ENCODE measurements at regions not wholly inside any gene's neighbourhood (a gene's known extent, or its start where the extent isn't known, plus 50 kb on each side); places are given as distances from the start of the nearest gene placed in this dataset.

GRCh38 chr2:7286120-7286519, 368.9 kb downstream of the RNF144A start:
- no peak for DNase-seq (ENCODE audit: low read depth in 2 of 2)

GRCh38 chr2:7288484-7288883, 371.3 kb downstream of the RNF144A start:
- DNase-seq (ENCODE audit: low read depth in 2 of 2) = no peak

- no peak for DNase-seq (ENCODE audit: low read depth in 2 of 2)
Observed at GRCh38 chr2:7289697-7290096, 372.5 kb downstream of the RNF144A start.

DNA sequence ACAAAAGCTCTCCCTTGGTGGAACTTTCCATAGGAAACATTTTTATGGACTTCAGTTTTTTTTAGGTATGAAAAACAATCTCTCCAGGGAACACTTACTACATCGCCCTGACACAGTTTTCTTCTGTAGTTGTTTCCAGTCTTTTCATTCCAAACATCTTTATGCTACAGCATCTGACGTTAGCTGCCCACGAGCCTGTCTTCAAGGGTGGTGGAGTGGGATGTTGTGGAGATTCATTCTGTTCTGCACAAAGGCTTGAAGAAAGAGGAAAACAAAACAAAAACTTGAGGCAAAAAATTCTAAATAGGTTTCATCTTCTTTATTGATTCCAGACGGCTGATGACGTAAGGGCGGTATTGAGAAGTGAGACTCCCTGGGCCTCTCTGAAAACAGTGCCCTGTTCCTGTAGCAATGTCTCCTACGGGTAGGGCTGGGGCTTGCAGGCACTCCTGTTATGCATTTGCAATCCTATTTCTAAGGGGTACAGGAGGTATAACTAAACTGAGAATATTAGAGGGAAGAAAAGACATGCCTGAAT, 375.0 kb downstream of the RNF144A start:
- no peak for DNase-seq (ENCODE audit: low read depth in 2 of 2)

DNA sequence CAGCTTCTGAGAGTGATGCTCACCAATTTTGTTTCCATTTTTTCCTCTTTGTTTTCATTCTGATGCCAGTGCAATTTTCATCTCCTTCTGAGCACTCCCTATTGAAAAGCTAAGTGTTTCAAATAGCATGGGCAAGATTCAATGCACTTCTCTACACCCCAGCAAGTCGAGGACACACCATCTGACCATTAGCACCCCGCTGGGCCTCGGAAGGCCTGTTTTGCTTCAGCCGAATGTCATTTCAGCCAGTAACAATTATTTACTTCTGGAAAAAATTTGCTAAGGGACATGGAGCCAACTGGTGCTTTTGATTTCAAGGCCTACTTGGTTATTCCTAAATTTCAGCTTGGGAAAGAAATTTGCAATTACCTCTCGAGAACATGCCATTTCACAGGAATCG, 392.4 kb downstream of the RNF144A start:
- DNase-seq (ENCODE audit: low read depth in 2 of 2) = no peak

- DNase-seq (ENCODE audit: low read depth in 2 of 2) = no peak
Observed at GRCh38 chr2:7324706-7325105, 407.5 kb downstream of the RNF144A start.

DNA sequence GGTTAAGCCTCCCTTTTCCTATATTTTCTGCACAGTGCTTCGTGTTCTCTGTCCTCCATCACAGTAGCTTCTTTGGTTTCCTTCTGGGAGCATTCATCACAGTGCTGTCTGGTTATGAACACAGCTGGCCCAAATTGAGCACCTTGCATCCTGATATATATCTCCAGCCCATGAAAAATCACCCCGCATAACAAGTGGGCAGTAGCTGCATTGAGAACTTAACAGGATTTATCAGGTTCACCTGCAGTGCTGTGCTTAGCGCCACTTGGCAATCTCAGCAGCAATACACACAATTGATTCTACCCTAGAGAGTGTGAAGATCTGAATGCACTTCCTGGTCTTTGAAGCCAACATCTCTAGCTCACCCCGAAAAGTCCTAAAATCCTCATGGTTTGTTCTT, 408.0 kb downstream of the RNF144A start:
- no peak for DNase-seq (ENCODE audit: low read depth in 2 of 2)

DNA sequence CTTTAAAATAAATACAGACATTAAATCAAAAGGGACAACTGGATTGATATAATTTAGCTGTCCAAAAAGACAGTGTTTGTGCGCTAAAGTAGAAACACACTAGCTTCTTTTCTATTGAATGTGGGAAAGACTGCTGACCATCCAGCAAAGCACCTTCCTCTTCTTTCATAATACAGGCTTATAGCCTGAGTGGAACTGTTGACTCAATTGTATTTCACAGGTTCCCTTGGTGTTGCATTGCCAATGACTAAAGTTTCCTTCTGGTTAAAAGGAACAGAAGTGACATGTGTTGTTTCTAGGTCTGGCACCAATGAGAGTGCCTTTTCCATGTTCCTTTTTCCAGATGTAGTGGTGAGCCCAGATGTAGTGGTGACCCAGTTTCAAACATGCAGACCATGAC, 412.3 kb downstream of the RNF144A start:
- no peak for DNase-seq (ENCODE audit: low read depth in 2 of 2)

DNA sequence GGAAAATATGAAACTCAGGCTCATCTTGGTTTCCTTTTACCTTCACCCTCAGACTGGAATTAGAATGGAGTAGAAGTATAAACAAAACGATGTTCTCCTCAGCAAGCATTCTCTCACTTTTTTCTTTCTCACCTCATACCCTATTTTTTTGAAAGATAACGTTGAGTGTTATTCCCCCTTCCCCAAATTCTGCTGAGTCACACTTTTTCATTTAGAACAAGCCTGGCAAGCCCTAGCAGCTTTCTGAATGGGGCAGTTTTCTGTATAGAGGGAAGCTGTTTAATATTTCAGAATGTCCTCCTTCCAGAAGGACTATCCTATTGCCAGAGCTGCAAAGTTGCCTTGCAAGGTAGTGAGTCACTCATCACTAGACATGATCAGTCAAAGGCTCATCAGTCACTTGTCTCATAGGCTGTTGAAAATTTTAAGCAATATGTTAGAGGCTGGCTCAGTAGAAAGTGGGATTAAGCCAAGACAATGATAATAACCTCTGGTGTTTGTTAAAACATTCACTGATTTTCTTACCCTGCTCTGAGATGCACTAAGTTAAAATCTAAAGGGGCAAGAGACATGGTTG, 416.1 kb downstream of the RNF144A start:
- DNase-seq (ENCODE audit: low read depth in 2 of 2) = no peak

- DNase-seq (ENCODE audit: low read depth in 2 of 2) = no peak
Observed at GRCh38 chr2:7333960-7334493, 416.8 kb downstream of the RNF144A start.

GRCh38 chr2:7338961-7339360, 421.7 kb downstream of the RNF144A start:
- no peak for DNase-seq (ENCODE audit: low read depth in 2 of 2)

DNA sequence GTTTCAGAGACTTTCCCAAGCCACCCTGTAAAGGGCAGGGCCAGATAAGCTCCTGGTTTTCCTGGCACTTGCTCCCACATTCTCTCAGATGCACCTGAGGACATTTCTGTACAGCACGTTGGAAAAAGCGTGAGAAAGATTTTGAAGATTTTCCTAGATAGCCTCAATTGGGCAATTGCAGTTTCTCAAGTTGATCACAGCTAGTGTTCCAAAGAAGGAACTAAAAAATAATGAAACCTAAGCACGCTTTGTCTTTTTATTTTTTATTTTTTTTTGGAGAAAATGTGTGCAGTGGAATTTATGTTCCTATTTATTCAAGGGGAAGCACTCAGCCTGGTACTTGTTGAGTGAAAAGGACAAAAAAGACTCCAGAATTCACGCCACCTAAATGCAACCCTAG, 429.1 kb downstream of the RNF144A start:
- DNase-seq (ENCODE audit: low read depth in 2 of 2) = no peak

- DNase-seq (ENCODE audit: low read depth in 2 of 2) = no peak
Observed at GRCh38 chr2:7348761-7349160, 431.5 kb downstream of the RNF144A start.

GRCh38 chr2:7352191-7352590, 435.0 kb downstream of the RNF144A start:
- DNase-seq (ENCODE audit: low read depth in 2 of 2) = no peak

GRCh38 chr2:7353571-7353970, 436.4 kb downstream of the RNF144A start:
- DNase-seq (ENCODE audit: low read depth in 2 of 2) = no peak

- DNase-seq (ENCODE audit: low read depth in 2 of 2) = no peak
Observed at GRCh38 chr2:7355781-7356180, 438.6 kb downstream of the RNF144A start.

DNA sequence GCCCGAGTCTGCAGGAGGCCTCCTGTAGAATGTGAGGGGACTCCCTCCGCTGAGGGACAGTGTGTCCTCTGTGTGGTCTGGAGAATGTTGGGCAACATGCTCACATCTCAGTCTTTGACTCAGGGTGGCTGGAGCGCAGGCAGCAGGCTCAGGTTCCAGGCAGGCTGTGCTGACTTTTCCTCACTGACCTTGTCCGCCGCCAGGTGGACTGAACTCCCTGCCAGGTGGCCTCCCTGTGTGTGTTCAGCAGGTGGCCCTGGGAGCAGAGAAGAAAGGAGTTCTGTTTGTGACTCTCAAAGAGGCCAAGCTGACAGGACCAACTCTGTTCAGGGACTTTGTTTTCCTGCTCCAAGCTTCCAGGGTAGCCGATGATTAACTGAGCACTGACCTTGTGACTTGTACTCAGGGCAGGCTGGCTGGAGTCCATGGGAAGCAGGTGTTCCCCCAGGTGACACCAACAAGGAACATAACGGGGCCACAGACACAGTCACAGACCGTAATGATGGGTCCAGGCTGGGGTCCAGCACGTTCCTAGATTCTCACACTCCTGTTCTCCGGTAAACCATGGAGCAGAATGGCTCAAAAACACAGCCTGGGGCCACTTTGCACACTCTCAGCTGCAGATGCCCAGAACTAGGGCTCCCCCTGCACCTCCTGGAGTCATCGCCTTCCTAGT, 439.8 kb downstream of the RNF144A start:
- no peak for DNase-seq (ENCODE audit: low read depth in 2 of 2)

GRCh38 chr2:7357993-7358392, 440.8 kb downstream of the RNF144A start:
- DNase-seq (ENCODE audit: low read depth in 2 of 2) = no peak

DNA sequence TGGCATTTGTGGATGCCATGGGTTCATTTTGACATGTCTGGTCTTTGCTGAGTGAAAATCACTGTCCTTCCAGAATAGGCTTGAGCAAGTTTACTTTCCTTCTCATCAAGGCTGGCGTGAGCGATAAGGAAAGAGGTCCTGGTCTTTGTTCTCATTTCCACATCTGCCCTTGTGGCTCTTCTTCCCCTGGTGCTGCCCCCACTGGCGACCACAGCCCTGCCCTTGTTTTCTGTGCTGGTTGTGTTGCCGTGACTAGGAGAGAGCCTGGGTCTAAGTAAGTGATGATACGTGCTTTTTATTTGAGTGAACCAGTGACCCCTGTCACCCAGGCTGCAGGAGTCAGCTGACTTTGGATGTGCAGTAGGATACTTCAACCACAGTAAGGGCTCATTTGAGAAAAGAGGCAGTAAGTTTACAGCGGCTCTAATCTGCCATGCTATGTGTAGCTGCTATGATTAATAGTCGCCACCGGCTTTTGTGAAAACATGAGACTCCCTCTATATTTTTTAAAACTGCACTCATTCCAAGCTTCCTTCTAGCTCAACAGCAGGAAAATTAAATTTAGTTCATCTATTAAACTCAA, 441.7 kb downstream of the RNF144A start:
- no peak for DNase-seq (ENCODE audit: low read depth in 2 of 2)

DNA sequence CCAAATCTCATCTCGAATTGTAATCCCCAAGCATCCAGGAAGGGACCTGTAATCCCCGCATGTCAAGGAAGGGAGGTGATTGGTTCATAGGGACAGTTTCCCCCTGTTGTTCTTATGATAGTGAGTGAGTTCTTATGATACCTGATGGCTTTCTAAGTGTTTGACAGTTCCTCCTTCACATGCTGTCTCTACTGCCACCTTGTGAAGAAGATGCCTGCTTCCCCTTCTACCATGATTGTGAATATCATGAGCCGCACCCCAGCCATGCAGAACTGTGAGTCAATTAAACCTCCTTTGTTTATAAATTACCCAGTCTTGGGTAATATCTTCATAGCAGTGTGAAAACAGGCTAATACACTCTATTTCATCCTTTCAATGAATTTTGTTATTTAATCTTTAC, 446.7 kb downstream of the RNF144A start:
- no peak for DNase-seq (ENCODE audit: low read depth in 2 of 2)

GRCh38 chr2:7368211-7368610, 451.0 kb downstream of the RNF144A start:
- DNase-seq (ENCODE audit: low read depth in 2 of 2) = no peak

DNA sequence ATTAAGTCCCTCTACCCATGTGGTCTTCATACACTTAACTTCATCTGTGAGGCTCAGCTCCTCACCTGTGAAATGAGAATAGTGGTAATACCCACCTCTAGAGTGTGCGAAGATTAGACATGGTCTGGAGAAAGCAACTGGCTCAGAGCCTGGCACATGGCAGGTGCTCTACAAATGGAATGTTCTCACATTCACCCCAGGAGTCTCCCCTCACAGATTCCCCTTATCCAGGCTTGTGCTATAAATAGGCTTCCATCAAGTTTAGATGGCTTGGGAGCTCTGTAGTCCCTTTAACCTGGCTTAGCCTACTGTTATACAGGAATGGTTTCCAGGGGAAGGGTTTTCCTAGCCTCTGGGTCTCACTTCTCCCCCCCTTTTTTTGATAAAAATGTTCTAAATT, 455.9 kb downstream of the RNF144A start:
- no peak for DNase-seq (ENCODE audit: low read depth in 2 of 2)

GRCh38 chr2:7375901-7376300, 458.7 kb downstream of the RNF144A start:
- DNase-seq (ENCODE audit: low read depth in 2 of 2) = no peak
